ENCODE measurements at regions not wholly inside any gene's neighbourhood (a gene's known extent, or its start where the extent isn't known, plus 50 kb on each side); places are given as distances from the start of the nearest gene placed in this dataset.

DNA sequence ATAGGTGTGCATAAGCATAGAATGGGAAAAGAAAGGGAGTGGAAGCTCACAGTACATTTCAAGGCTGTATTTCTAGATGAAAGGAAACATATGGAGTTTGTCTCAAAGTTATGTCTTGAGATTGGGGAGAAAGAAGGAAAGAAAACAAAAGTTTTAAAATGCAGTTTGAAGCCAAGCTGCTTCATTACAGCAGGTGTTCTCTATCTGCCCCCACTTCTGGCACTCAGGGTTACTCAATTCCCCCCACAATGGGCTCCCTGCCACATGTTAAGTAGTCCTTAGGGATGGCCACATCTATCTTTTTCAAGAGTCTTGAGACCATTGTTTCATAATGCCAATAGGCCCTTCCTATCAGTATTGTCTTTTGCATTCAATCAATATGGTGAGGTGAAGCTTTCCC is 367.4 kb upstream of the ANXA10 start:
- Histone ChIP-seq H3K4me3 (replicated peaks in 1 of 3) (no peak overlapping the region), H3K36me3 (no peaks in the 10 kb centered on the region), H3K4me1 (no peaks in the 10 kb centered on the region), H3K9me3 (no peaks in the 10 kb centered on the region), H3K27ac (no peak overlapping the region), H3K27me3 (no peaks in the 10 kb centered on the region)
- intact Hi-C loops (cut with DNase I), result no loop called here
- TF ChIP-seq, protein P1, sequence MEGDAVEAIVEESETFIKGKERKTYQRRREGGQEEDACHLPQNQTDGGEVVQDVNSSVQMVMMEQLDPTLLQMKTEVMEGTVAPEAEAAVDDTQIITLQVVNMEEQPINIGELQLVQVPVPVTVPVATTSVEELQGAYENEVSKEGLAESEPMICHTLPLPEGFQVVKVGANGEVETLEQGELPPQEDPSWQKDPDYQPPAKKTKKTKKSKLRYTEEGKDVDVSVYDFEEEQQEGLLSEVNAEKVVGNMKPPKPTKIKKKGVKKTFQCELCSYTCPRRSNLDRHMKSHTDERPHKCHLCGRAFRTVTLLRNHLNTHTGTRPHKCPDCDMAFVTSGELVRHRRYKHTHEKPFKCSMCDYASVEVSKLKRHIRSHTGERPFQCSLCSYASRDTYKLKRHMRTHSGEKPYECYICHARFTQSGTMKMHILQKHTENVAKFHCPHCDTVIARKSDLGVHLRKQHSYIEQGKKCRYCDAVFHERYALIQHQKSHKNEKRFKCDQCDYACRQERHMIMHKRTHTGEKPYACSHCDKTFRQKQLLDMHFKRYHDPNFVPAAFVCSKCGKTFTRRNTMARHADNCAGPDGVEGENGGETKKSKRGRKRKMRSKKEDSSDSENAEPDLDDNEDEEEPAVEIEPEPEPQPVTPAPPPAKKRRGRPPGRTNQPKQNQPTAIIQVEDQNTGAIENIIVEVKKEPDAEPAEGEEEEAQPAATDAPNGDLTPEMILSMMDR (IDR thresholded peaks at IDR 0.05), result no peak
- no peak for TF ChIP-seq POLR2A (IDR thresholded peaks at IDR 0.05)
- DNase-seq, result no peak

DNA sequence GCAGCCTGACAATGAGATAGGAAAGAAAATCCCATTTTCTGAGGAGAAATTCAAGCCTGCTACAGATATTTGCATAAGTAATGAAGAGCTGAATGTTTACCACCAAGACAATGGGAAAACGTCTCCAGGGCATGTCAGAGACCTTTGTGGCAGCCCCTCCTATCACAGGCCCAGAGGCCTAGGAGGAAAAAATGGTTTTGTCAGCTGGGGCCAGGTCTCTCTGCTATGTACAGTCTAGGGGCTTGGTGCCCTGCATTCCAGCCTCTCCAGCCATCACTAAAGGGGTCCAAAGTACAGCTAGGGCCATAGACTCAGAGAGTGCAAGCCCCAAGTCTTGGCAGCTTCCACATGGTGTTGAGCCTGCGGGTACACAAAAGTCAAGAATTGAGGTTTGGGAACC is 361.6 kb upstream of the ANXA10 start:
- H3K27me3 ChIP-seq, result no peaks in the 10 kb centered on the region
- no peak for TF ChIP-seq POLR2A (IDR thresholded peaks at IDR 0.05)
- TF ChIP-seq, protein P1 (IDR thresholded peaks at IDR 0.05), result no peak
- 66 to 71% methylated on average over 2 of the region's 2 CpGs for WGBS, 2 donors
- no peaks in the 10 kb centered on the region for H3K9me3 ChIP-seq
- no peaks in the 10 kb centered on the region for H3K36me3 ChIP-seq
- DNase-seq, result no peak
- H3K27ac ChIP-seq, result no peak overlapping the region
- H3K4me3 ChIP-seq (replicated peaks in 1 of 3), result no peak overlapping the region
- intact Hi-C loops (cut with DNase I), result no loop called here
- H3K4me1 ChIP-seq, result no peaks in the 10 kb centered on the region

DNA sequence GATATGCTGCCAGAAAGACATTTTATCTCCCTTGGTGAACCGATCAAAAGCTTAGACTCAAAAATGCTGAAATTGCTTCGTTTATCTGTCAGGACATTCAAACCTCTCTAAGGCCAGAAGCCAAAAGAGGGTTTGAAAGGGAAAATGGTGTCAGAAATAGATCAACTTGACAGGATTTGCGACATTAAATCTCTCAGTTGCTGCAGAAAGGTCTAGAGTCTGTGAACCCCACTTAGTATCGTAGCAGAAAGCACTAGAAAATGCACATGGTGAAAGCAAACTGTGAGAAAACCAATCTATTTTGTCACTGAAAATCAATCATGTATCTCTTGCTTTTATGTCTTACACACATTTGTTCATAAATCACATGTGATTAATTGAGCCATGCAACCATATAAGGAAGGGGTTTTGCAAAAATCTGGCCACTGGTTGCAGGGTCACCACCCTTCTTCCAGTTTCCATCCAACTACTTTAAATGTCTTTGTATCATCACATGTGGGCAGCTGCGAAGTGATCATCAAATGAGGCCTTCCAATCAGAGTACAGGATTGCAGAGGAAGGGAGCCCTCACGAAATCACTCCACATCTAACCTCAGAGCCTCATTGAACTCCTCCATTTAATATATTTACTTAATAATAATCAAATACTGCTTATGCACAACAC is 347.2 kb upstream of the ANXA10 start:
- intact Hi-C loops (cut with DNase I), result no loop called here
- Histone ChIP-seq H3K27ac (no peak overlapping the region), H3K4me3 (replicated peaks in 1 of 3) (no peak overlapping the region), H3K9me3 (no peaks in the 10 kb centered on the region), H3K4me1 (no peaks in the 10 kb centered on the region), H3K27me3 (no peaks in the 10 kb centered on the region), H3K36me3 (no peaks in the 10 kb centered on the region)
- 79 to 81% methylated on average over 6 of the region's 6 CpGs for WGBS, 2 donors
- TF ChIP-seq, protein P1 (IDR thresholded peaks at IDR 0.05), result no peak
- no peak for TF ChIP-seq POLR2A (IDR thresholded peaks at IDR 0.05)
- DNase-seq, result no peak

DNA sequence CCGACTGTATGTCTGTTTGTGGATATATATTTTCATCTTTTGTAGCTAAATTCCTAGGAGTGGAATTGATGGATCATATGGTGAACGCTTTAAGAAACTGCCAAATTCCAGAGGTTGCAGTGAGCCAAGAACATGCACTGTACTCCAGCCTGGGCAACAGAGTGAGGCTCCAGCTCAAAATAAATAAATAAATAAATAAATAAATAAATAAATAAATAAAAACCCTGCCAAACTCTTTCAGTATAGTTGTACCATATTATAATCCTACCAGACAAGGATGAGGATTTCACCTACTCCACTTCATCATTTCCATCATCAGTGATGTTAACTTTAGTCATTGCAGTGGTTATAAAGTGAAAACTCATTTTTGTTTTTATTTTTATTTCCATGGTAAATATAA is 325.1 kb upstream of the ANXA10 start:
- DNase-seq, result no peak
- no peak overlapping the region for H3K4me3 ChIP-seq (replicated peaks in 1 of 3)
- TF ChIP-seq POLR2A (IDR thresholded peaks at IDR 0.05), result no peak
- TF ChIP-seq, protein P1 (IDR thresholded peaks at IDR 0.05), result no peak
- H3K27ac ChIP-seq, result no peak overlapping the region
- 82 to 93% methylated on average over 2 of the region's 2 CpGs for WGBS, 2 donors
- intact Hi-C loops (cut with DNase I), result no loop called here
- no peaks in the 10 kb centered on the region for H3K9me3 ChIP-seq
- no peaks in the 10 kb centered on the region for H3K27me3 ChIP-seq
- H3K36me3 ChIP-seq, result no peaks in the 10 kb centered on the region
- H3K4me1 ChIP-seq, result no peaks in the 10 kb centered on the region

DNA sequence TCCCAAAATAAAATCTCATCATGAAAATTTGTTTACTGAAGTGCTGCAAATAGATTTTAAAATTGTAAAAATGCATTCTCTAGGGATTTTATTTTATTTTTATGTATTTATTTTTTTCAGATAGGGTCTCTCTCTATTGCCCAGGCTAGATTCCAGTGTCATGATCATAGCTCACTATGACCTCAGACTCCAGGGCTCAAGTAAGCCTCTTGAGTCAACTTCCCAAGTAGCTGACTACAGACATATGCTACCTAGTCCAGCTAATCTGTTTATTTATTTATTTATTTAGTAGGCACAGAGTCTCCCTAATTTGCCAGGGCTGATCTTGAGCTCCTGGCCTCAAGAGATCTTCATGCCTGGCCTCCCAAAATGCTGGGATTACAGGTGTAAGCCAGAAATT is 317.7 kb upstream of the ANXA10 start:
- Histone ChIP-seq H3K36me3 (no peaks in the 10 kb centered on the region), H3K9me3 (no peaks in the 10 kb centered on the region), H3K27me3 (no peaks in the 10 kb centered on the region), H3K27ac (no peak overlapping the region), H3K4me3 (replicated peaks in 1 of 3) (no peak overlapping the region), H3K4me1 (no peaks in the 10 kb centered on the region)
- DNase-seq, result no peak
- intact Hi-C loops (cut with DNase I), result no loop called here
- no peak for TF ChIP-seq POLR2A (IDR thresholded peaks at IDR 0.05)
- TF ChIP-seq, protein P1 (IDR thresholded peaks at IDR 0.05), result no peak

Data from thyroid gland (tissue), 4 donors.